GM19395 (cell line): ENCODE measurements at regions not wholly inside any gene's neighbourhood (a gene's known extent, or its start where the extent isn't known, plus 50 kb on each side); places are given as distances from the start of the nearest gene placed in this dataset.
A peak's percentile ranks its signal among the peaks of the same experiment; 100 is the strongest.

Experiments
- ATAC-seq: cut with Tn5 transposase; IDR thresholded peaks from one replicate; pipeline ENCODE4 v1.9.1; 2021; ENCODE audit warnings: mild to moderate bottlenecking, moderate library complexity; ENCODE audit not compliant: unreplicated experiment

GRCh38 chr3:43932921-43933320, 242.2 kb downstream of the ABHD5 start:
- ATAC-seq = no peak

GRCh38 chr3:43948013-43948412, 257.3 kb downstream of the ABHD5 start:
- ATAC-seq = no peak

- no peak for ATAC-seq
Measured at GRCh38 chr3:43949594-43949993, 258.9 kb downstream of the ABHD5 start.

- no peak for ATAC-seq
Measured at GRCh38 chr3:43950775-43951174, 260.0 kb downstream of the ABHD5 start.

DNA sequence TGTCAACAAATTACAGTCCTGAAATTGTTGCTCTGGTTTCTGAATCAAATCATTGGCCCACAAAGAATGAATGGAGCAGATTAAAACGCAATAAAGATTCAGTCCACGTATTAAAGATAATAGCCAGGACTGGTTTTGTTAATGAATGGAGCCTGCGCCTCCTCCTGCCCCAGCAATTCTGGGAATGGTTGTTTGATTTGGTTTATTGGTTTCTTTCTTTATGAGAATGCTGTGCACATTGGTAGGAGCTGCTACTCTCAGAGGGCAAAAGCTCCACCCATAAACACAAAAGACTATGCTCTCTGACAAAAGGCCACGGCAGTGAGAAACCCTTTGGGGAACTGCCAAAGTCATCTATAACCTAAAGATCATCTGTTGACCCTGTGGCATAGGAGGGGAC, 261.1 kb downstream of the ABHD5 start:
- ATAC-seq = no peak

- no peak for ATAC-seq
Measured at GRCh38 chr3:43953380-43953779, 262.6 kb downstream of the ABHD5 start.

GRCh38 chr3:43953814-43954692, 263.3 kb downstream of the ABHD5 start:
- no peak for ATAC-seq

DNA sequence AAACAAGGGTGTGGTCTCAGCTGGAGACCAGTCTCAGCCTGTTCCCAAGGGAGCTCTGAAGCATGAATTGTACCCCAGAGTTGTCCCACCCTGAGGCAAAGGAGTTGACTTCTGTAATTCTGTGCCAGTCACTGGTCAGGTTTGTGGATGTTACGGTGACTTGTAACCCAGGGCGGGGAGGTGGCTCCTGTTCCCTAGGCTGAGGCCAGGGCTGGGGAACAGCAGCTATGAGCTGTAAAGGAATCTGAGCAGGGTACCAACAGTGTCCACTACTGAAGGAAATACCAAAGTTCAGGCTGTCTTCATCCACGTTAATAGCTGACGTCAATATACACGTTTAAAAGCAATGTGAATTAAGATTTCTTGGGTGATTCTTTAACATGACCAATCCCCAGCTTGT, 266.2 kb downstream of the ABHD5 start:
- no peak for ATAC-seq

DNA sequence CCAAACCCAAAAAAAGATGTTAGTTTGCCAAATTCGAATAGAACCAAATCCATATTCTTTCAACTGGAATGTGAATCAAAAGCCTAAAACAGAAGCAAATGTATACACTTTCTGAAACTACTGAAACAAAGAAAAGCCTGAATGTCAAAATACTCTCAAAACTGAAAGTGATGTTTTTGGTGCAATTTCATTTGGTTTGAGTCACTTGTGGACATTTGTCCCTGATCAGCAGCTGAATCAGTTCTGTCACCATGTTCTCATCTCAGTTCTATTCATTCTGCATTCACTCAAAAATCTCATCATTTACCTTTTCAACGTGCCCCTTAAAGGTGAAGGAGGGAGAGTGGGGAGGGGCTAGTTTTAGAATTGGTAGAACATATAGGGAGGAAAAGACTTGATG, 266.8 kb downstream of the ABHD5 start:
- peak; percentile 80 for ATAC-seq

DNA sequence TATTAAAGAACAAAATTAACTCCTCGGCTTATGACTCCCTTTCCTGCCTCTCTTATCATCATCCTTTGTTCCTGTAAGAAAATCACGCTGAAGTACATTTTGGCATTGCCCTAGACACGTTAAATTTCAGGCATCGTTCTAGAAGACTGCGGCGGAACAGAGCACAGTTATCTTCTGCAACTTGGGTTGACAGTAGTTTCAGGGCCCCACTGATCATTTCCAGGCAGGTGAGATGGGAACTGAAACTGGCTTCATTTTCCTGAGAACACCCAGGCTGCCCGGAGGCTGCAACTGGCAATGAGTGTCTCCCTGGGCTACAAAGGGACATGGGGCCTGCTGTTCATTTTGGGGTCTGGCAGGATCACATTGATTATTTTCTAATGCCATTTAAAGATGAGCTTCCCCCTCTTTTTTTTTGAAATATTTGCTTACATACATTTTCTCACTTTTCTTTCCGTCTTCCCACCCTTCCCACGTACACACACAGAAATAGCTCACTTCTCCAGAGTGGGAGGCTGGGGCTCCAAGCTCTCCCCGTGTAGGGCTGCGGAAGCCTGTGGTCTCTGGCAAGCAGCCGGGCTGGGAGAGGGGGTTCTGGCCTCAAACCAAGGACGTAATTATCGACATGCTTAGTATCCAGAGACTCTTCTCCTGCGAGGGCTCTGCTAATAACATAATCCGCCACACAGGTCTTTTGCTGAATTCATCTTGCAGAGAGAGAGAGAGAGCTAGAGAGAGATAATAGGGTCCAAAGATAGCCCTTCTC, 267.4 kb downstream of the ABHD5 start:
- no peak for ATAC-seq

DNA sequence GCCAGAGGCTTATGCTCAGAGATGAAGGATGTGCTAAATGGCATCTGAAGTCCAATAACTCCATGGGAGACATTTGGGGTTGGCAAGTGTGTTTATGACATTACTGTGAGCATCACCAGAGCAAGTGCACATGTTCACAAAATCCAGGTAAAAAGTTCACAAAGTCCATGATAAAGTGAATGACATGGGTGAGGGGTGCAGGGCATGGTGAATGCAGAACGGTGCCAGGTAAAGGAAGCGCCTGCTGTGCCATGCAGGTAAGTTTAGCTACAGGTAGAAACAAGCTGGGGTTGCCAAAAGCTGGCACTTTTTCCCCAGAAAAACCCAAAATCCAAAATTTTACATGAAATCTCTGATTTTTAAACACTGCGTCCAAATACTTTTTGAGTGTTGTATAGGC, 268.2 kb downstream of the ABHD5 start:
- no peak for ATAC-seq

GRCh38 chr3:43959498-43960447, 269.0 kb downstream of the ABHD5 start:
- ATAC-seq = no peak

- no peak for ATAC-seq
Measured at GRCh38 chr3:43960448-43960840, 269.7 kb downstream of the ABHD5 start.

DNA sequence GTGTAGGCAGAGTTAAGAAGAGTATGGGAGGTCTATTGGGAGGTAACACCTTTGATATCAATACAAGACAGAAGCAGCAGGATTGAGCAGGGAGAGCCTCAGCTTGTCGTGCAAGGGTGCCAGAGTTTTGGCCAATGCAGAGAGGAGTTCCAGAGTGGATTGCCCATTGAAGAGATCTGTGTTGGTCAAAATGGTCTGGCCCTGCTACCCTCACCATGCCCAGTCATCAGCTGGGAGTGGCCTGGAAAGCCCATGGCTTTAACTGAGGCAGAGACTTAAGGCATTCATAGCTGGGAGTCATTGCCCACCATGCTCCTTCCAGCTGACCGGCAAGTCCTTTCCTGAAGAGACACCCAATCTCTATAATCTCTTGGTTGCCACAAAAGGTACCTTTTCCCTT, 271.3 kb downstream of the ABHD5 start:
- no peak for ATAC-seq

GRCh38 chr3:43963208-43963607, 272.5 kb downstream of the ABHD5 start:
- no peak for ATAC-seq

GRCh38 chr3:43964640-43965039, 273.9 kb downstream of the ABHD5 start:
- no peak for ATAC-seq

- ATAC-seq = no peak
Measured at GRCh38 chr3:43965656-43966055, 274.9 kb downstream of the ABHD5 start.

GRCh38 chr3:43966126-43966525, 275.4 kb downstream of the ABHD5 start:
- no peak for ATAC-seq

DNA sequence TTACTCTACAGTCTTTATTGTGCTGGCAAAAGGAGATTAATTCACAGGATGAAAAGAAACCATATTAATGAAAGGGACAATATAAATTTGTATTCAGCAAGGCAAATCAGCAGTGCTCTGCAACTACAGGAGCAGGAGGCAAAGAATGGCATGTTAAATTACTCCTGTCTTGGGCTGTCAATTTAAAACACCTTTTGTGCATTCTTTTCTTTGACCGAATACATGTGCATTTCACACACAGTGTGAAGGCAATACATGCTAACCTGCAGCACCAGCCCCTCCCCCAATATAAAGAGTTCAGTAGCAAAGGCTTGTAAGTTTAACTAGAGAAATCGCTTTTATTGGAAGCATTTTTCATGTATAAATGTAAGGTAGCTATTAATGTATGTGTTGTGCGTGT, 275.2 kb upstream of the TOPAZ1 start:
- ATAC-seq = no peak

- no peak for ATAC-seq
Measured at GRCh38 chr3:43968465-43968864, 273.2 kb upstream of the TOPAZ1 start.

DNA sequence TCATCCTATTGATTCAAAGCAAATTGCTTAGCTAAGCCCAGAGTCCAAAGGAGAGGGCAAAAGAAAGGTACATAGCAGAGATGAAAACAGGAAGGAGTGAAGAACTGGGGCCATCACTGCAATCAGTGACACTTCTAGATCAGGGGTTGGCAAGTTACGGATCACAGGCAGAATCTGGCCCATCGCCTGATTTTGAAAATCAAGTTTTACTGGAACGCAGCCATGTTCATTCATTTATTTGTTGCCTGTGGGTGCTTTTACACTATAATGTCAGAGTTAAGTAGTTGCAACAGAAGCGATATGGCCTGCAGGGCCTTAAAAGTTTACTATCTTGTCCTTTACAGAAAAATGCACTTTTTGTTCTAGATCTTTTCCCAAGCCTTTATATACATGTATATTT, 271.7 kb upstream of the TOPAZ1 start:
- ATAC-seq = no peak
